ENCODE measurements at regions not wholly inside any gene's neighbourhood (a gene's known extent, or its start where the extent isn't known, plus 50 kb on each side); places are given as distances from the start of the nearest gene placed in this dataset.

- Histone ChIP-seq H3K4me3 (ENCODE audit: low read depth in 2 of 2, low read length in 1 of 2) (no peak overlapping the region), H3K79me2 (ENCODE audit: insufficient read depth) (no peaks in the 10 kb centered on the region), H3K9me2 (no peaks in the 10 kb centered on the region), H2AFZ (ENCODE audit: low read depth) (0 out of 2 replicates have a peak overlapping the region, but pooled peaks have one; percentile 26), H3K9ac (no peak overlapping the region), H3K27me3 (ENCODE audit: insufficient read depth) (no peaks in the 10 kb centered on the region), H3K4me1 (ENCODE audit: control insufficient read depth in 1 of 2, insufficient read depth in 2 of 2, low read depth in 1 of 2, low read length in 1 of 2) (peaks cover 0 to 5% of the 10 kb centered on the region in 2 experiments; a peak in 1 of 4 replicates), H3K4me2 (peak overlapping the region; percentile 35; the same call in 1 of the 2 replicates), H4K20me1 (ENCODE audit: insufficient read depth) (no peaks in the 10 kb centered on the region), H3K36me3 (replicated peaks in 1 of 2; ENCODE audit: control insufficient read depth in 1 of 2, insufficient read depth in 2 of 2, low read length in 1 of 2) (no peaks in the 10 kb centered on the region), H3K27ac (ENCODE audit: low read depth in 2 of 2, low read length in 1 of 2) (peak overlapping the region in 1 of 2 experiments; percentile 19; a peak in 1 of 4 replicates), H3K9me3 (no peaks in the 10 kb centered on the region), H3F3A (replicated peaks; ENCODE audit: insufficient read depth) (no peaks in the 10 kb centered on the region)
- CTCF ChIA-PET = no interaction called here
- POLR2A ChIA-PET = no interaction called here
- DNase-seq = no peak
- WGBS (ENCODE audit: low lambda C conversion rate) = 38% methylated on average over 7 of the region's 7 CpGs
- TF ChIP-seq USF1 (IDR thresholded peaks at IDR 0.05; ENCODE audit: borderline replicate concordance, low read depth) (no peak), RXRA (IDR thresholded peaks at IDR 0.05; ENCODE audit: borderline replicate concordance, low read depth) (no peak), PBX3 (IDR thresholded peaks at IDR 0.05) (peak; percentile 42; the same call in 1 of the 2 replicates), ZBTB33 (IDR thresholded peaks at IDR 0.05; ENCODE audit: borderline replicate concordance, low read depth) (no peak), POLR2AphosphoS5 (IDR thresholded peaks at IDR 0.05; ENCODE audit: low read depth, low read length) (no peak), FOXJ3 (CRISPR knock-in tag; IDR thresholded peaks at IDR 0.05) (no peak), JUND (IDR thresholded peaks at IDR 0.05) (no peak), CHD2 (IDR thresholded peaks at IDR 0.05; ENCODE audit: low read length, partially characterized antibody) (no peak)
These were observed 232.3 kb upstream of the RPS6KA3 start for GRCh38 chrX:20498851-20499635.

- DNase-seq = no peak
- H3F3A ChIP-seq (replicated peaks; ENCODE audit: insufficient read depth) = no peaks in the 10 kb centered on the region
- WGBS (ENCODE audit: low lambda C conversion rate) = 59% methylated on average over 2 of the region's 2 CpGs
- CTCF ChIA-PET = interaction anchor here (1.3 kb wide), 1 partner anchor 35 kb away, joined by 7 read pairs; no protein-coding TSS in a partner anchor
- no peaks in the 10 kb centered on the region for H3K9me3 ChIP-seq
- no peaks in the 10 kb centered on the region for H3K9me2 ChIP-seq
- no peaks in the 10 kb centered on the region for H3K36me3 ChIP-seq (replicated peaks in 1 of 2; ENCODE audit: control insufficient read depth in 1 of 2, insufficient read depth in 2 of 2, low read length in 1 of 2)
- POLR2A ChIA-PET = no interaction called here
- no peak overlapping the region for H3K27ac ChIP-seq (ENCODE audit: low read depth in 2 of 2, low read length in 1 of 2)
- H3K4me2 ChIP-seq = no peak overlapping the region
- no peak overlapping the region for H3K4me3 ChIP-seq (ENCODE audit: low read depth in 2 of 2, low read length in 1 of 2)
- H2AFZ ChIP-seq (ENCODE audit: low read depth) = no peak overlapping the region
- no peaks in the 10 kb centered on the region for H4K20me1 ChIP-seq (ENCODE audit: insufficient read depth)
- H3K9ac ChIP-seq = no peak overlapping the region
- H3K79me2 ChIP-seq (ENCODE audit: insufficient read depth) = no peaks in the 10 kb centered on the region
- peaks cover 0 to 5% of the 10 kb centered on the region in 2 experiments; a peak in 1 of 4 replicates for H3K4me1 ChIP-seq (ENCODE audit: control insufficient read depth in 1 of 2, insufficient read depth in 2 of 2, low read depth in 1 of 2, low read length in 1 of 2)
- H3K27me3 ChIP-seq (ENCODE audit: insufficient read depth) = no peaks in the 10 kb centered on the region
- TF ChIP-seq GATA2 (CRISPR knock-in tag; IDR thresholded peaks at IDR 0.05) (no peak), NFIC (IDR thresholded peaks at IDR 0.05; ENCODE audit: borderline replicate concordance) (no peak), TAF1 (IDR thresholded peaks at IDR 0.05; ENCODE audit: borderline replicate concordance, low read depth, low read length) (no peak), CTCF (IDR thresholded peaks at IDR 0.05) (no peak), YY1 (IDR thresholded peaks at IDR 0.05; ENCODE audit: low read depth) (no peak), TCF12 (IDR thresholded peaks at IDR 0.05) (no peak), REST (IDR thresholded peaks at IDR 0.05; ENCODE audit: low read depth, low read length) (no peak)
These were observed 228.9 kb upstream of the RPS6KA3 start for GRCh38 chrX:20495575-20495974.
